HL-60 (cell line): ENCODE measurements at regions not wholly inside any gene's neighbourhood (a gene's known extent, or its start where the extent isn't known, plus 50 kb on each side); places are given as distances from the start of the nearest gene placed in this dataset.

Source experiments
- DNase-seq, 2 experiments: peaks; one replicate each; pipeline ENCODE4 v3.0.0-alpha.2; 2010 to 2020; ENCODE audit warnings: low read depth in 1 of 2, low spot score in 1 of 2
- H3K27ac ChIP-seq: fragments of 250-450 bp; sonication (Bioruptor Pico); replicated peaks from 2 replicates; pipeline ENCODE4 v1.5.1; 2020; ENCODE audit warnings: mild to moderate bottlenecking, moderate library complexity
- H3K27me3 ChIP-seq: fragments of 250-450 bp; sonication (Bioruptor Pico); 2 replicates; pipeline ENCODE4 v1.5.1; 2021; ENCODE audit warnings: mild to moderate bottlenecking, moderate library complexity; ENCODE audit not compliant: insufficient read depth, poor library complexity, severe bottlenecking
- H3K4me3 ChIP-seq: replicated peaks from 2 replicates; pipeline ENCODE4 v1.5.1; 2011; ENCODE audit warnings: mild to moderate bottlenecking, control low read depth, low read length; ENCODE audit not compliant: insufficient read depth
- GABPA ChIP-seq: IDR thresholded peaks from 2 replicates; pipeline ENCODE4 v1.6.1; 2012; ENCODE audit warnings: low read depth
- POLR2AphosphoS5 ChIP-seq: IDR thresholded peaks from 2 replicates; pipeline ENCODE4 v1.6.1; 2012; ENCODE audit warnings: low read depth
- SPI1 ChIP-seq: IDR thresholded peaks from 2 replicates; pipeline ENCODE4 v1.6.1; 2012; ENCODE audit warnings: low read depth, mild to moderate bottlenecking, borderline replicate concordance
- TF ChIP-seq, protein P1 (sequence below): IDR thresholded peaks from one replicate; pipeline ENCODE4 v1.5.1; 2011; ENCODE audit warnings: low read length, control low read depth, inconsistent platforms; ENCODE audit not compliant: insufficient read depth
- TF ChIP-seq, protein P2 (sequence below): IDR thresholded peaks from 2 replicates; pipeline ENCODE4 v1.6.1; 2012; ENCODE audit warnings: low read depth; ENCODE audit not compliant: insufficient replicate concordance

DNA sequence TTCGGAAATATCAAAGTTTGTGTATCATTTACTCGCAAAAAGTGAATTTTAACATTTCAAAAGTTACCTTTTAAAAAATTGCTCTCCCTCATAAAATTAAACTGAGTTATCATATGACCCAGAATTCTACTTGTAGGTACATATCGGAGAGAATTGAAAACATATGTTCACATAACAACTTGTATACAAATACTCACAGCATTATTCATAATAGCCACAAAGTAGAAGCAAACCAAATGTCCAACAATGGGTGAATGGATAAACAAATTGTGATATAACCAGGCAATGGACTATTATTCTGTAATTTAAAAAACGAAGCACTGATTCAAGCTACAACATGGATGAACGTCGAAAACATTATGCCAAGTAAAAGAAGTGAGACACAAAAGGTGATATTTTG lies 412.0 kb upstream of the TCF4 start:
- no peak for DNase-seq
- Histone ChIP-seq H3K27me3 (peaks cover 5% of the 10 kb centered on the region), H3K27ac (no peak overlapping the region), H3K4me3 (no peak overlapping the region)
- TF ChIP-seq, protein P1, sequence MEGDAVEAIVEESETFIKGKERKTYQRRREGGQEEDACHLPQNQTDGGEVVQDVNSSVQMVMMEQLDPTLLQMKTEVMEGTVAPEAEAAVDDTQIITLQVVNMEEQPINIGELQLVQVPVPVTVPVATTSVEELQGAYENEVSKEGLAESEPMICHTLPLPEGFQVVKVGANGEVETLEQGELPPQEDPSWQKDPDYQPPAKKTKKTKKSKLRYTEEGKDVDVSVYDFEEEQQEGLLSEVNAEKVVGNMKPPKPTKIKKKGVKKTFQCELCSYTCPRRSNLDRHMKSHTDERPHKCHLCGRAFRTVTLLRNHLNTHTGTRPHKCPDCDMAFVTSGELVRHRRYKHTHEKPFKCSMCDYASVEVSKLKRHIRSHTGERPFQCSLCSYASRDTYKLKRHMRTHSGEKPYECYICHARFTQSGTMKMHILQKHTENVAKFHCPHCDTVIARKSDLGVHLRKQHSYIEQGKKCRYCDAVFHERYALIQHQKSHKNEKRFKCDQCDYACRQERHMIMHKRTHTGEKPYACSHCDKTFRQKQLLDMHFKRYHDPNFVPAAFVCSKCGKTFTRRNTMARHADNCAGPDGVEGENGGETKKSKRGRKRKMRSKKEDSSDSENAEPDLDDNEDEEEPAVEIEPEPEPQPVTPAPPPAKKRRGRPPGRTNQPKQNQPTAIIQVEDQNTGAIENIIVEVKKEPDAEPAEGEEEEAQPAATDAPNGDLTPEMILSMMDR = no peak
- TF ChIP-seq POLR2AphosphoS5 (no peak), SPI1 (no peak), GABPA (no peak)
- TF ChIP-seq, protein P2, sequence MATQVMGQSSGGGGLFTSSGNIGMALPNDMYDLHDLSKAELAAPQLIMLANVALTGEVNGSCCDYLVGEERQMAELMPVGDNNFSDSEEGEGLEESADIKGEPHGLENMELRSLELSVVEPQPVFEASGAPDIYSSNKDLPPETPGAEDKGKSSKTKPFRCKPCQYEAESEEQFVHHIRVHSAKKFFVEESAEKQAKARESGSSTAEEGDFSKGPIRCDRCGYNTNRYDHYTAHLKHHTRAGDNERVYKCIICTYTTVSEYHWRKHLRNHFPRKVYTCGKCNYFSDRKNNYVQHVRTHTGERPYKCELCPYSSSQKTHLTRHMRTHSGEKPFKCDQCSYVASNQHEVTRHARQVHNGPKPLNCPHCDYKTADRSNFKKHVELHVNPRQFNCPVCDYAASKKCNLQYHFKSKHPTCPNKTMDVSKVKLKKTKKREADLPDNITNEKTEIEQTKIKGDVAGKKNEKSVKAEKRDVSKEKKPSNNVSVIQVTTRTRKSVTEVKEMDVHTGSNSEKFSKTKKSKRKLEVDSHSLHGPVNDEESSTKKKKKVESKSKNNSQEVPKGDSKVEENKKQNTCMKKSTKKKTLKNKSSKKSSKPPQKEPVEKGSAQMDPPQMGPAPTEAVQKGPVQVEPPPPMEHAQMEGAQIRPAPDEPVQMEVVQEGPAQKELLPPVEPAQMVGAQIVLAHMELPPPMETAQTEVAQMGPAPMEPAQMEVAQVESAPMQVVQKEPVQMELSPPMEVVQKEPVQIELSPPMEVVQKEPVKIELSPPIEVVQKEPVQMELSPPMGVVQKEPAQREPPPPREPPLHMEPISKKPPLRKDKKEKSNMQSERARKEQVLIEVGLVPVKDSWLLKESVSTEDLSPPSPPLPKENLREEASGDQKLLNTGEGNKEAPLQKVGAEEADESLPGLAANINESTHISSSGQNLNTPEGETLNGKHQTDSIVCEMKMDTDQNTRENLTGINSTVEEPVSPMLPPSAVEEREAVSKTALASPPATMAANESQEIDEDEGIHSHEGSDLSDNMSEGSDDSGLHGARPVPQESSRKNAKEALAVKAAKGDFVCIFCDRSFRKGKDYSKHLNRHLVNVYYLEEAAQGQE = no peak

DNA sequence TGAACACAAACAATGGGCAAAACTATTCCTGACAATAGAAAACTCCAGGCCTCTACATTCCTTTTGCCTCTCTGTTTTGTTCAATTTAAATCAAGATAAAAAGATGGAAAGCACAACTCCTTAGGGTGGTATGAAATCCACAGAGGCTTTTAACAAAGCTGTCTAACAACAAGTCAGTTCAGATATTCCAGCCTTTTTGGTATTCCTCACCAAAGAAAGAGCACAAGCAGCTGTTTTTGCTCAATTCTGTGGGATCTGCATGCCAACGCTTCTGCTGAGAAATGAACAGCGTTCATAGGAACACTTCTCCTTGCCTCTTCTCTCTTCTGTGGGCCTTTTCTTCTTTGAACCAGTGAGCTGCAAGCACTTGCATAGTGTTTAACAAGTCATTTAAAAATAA lies 411.6 kb upstream of the TCF4 start:
- Histone ChIP-seq H3K27ac (no peak overlapping the region), H3K4me3 (no peak overlapping the region), H3K27me3 (peaks cover 3% of the 10 kb centered on the region)
- TF ChIP-seq POLR2AphosphoS5 (no peak), GABPA (no peak), SPI1 (no peak)
- TF ChIP-seq, protein P1 = no peak
- TF ChIP-seq, protein P2 = no peak
- no peak for DNase-seq

DNA sequence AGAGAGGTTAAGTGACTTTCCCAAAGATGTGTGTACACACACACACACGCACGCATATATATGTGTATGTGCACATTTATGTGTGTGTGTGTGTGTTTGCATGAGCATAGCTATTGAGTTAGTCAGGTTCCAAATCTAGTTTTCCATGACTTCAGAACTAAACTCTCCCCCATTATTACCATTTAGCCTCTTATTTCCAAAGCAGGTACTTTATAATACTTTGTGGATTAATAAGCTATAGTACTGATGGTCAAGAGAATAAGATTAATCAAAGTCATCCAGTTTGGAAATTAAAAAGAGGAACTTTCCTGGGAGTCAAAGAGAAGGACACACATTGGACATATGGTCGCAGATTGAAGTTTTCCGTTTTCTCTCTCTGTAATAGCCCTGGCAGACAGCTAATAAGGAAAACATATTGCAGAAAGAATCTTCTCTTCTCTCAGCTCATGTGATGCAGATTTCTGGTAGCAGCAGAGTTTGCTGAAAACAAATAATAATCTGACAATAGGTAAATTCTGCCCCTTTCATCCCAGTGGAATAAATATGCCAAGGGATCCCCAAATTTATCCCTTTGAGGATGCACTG lies 410.9 kb upstream of the TCF4 start:
- Histone ChIP-seq H3K4me3 (no peak overlapping the region), H3K27ac (no peak overlapping the region), H3K27me3 (peaks cover 3% of the 10 kb centered on the region)
- no peak for TF ChIP-seq POLR2AphosphoS5
- no peak for TF ChIP-seq GABPA
- TF ChIP-seq SPI1 = no peak
- TF ChIP-seq, protein P2 = no peak
- TF ChIP-seq, protein P1 = no peak
- no peak for DNase-seq
